Lower leg skin (tissue), 3 donors: ENCODE measurements at regions not wholly inside any gene's neighbourhood (a gene's known extent, or its start where the extent isn't known, plus 50 kb on each side); places are given as distances from the start of the nearest gene placed in this dataset.

Source experiments
- CTCF ChIP-seq, 3 donors: fragments of 450-650 bp; IDR thresholded peaks; one replicate each; pipeline ENCODE4 v1.5.1; 2016; ENCODE audit warnings: antibody characterized with exemption in 3 of 3, mild to moderate bottlenecking in 3 of 3, moderate library complexity in 2 of 3
- POLR2A ChIP-seq, 2 donors: fragments of 450-650 bp; IDR thresholded peaks; one replicate each; pipeline ENCODE4 v1.6.1; 2016 to 2017; ENCODE audit warnings: antibody characterized with exemption in 2 of 2, mild to moderate bottlenecking in 1 of 2, moderate library complexity in 1 of 2

GRCh38 chr6:50404643-50405042 is 308.7 kb upstream of the TFAP2D start:
- no peak for TF ChIP-seq CTCF (IDR thresholded peaks at IDR 0.05)
- TF ChIP-seq POLR2A (IDR thresholded peaks at IDR 0.05): no peak
